ENCODE measurements at regions not wholly inside any gene's neighbourhood (a gene's known extent, or its start where the extent isn't known, plus 50 kb on each side); places are given as distances from the start of the nearest gene placed in this dataset.

- TF ChIP-seq GABPA (IDR thresholded peaks at IDR 0.05 in 1 of 2, conservative IDR thresholded peaks at IDR 0.05 in 1 of 2), result no peak
- no peak for TF ChIP-seq CTCF (IDR thresholded peaks at IDR 0.05; ENCODE audit: low read depth, low read length, missing input control)
- no peak for TF ChIP-seq HNF4A (conservative IDR thresholded peaks at IDR 0.05)
- TF ChIP-seq TAF1 (conservative IDR thresholded peaks at IDR 0.05), result no peak
- TF ChIP-seq RAD21 (IDR thresholded peaks at IDR 0.05), result no peak
- TF ChIP-seq MAX (IDR thresholded peaks at IDR 0.05), result no peak
- no peak for TF ChIP-seq ATF3 (IDR thresholded peaks at IDR 0.05)
- TF ChIP-seq NR2F2 (IDR thresholded peaks at IDR 0.05), result no peak
- no peak for TF ChIP-seq SP1 (IDR thresholded peaks at IDR 0.05)
These were observed 94.2 kb upstream of the TARS1 start for GRCh38 chr5:33346534-33346933.
